Right lobe of liver (tissue), 4 donors: ENCODE measurements at regions not wholly inside any gene's neighbourhood (a gene's known extent, or its start where the extent isn't known, plus 50 kb on each side); places are given as distances from the start of the nearest gene placed in this dataset.

Experiments
- CTCF ChIP-seq, 4 donors: fragments of 200-600 bp in 3 of 4; fragments of 450-650 bp in 1 of 4; IDR thresholded peaks; one replicate each; pipeline versions ENCODE4 v1.5.1 to v1.8.0; 2016 to 2022; ENCODE audit warnings: antibody characterized with exemption in 4 of 4, mild to moderate bottlenecking in 2 of 4
- POLR2A ChIP-seq: fragments of 450-650 bp; IDR thresholded peaks from one replicate; pipeline ENCODE4 v1.6.1; 2017; ENCODE audit warnings: antibody characterized with exemption, mild to moderate bottlenecking
- donor health status: DM: no; HTN: no; CAD: no.
- donor health status: DM: no; HTN: no; CAD: no.
- donor health status: DM: no; HTN: yes; CAD: no.

- no peak for TF ChIP-seq CTCF (IDR thresholded peaks at IDR 0.05)
- no peak for TF ChIP-seq POLR2A
Observed at GRCh38 chrX:38750551-38750950, 50.7 kb upstream of the MID1IP1 start.
